ENCODE measurements at regions not wholly inside any gene's neighbourhood (a gene's known extent, or its start where the extent isn't known, plus 50 kb on each side); places are given as distances from the start of the nearest gene placed in this dataset.

DNA sequence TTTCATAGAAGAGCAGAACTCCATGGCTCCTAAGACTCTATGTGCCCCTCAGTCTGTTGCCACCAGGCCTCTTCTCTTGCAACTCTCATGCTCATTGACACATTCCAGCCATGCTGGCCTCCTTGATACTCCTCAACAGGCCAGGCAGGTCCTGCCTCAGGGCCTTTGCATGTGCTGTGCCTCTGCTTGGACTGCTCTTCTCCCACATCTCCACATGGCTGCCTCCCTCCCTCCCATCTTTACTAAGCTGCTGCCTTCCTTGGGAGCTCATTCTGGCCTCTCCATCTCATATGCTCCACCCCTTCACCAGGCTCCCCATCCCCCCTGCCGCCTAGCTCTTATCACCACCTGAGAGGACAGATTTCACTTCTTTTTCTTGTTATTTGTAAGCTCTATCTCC, 103.8 kb upstream of the GPR26 start:
- TF ChIP-seq, protein P1, sequence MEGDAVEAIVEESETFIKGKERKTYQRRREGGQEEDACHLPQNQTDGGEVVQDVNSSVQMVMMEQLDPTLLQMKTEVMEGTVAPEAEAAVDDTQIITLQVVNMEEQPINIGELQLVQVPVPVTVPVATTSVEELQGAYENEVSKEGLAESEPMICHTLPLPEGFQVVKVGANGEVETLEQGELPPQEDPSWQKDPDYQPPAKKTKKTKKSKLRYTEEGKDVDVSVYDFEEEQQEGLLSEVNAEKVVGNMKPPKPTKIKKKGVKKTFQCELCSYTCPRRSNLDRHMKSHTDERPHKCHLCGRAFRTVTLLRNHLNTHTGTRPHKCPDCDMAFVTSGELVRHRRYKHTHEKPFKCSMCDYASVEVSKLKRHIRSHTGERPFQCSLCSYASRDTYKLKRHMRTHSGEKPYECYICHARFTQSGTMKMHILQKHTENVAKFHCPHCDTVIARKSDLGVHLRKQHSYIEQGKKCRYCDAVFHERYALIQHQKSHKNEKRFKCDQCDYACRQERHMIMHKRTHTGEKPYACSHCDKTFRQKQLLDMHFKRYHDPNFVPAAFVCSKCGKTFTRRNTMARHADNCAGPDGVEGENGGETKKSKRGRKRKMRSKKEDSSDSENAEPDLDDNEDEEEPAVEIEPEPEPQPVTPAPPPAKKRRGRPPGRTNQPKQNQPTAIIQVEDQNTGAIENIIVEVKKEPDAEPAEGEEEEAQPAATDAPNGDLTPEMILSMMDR (IDR thresholded peaks at IDR 0.05): no peak
- TF ChIP-seq ZFX (IDR thresholded peaks at IDR 0.05; ENCODE audit: borderline replicate concordance): no peak
